ENCODE measurements at regions not wholly inside any gene's neighbourhood (a gene's known extent, or its start where the extent isn't known, plus 50 kb on each side); places are given as distances from the start of the nearest gene placed in this dataset.

DNA sequence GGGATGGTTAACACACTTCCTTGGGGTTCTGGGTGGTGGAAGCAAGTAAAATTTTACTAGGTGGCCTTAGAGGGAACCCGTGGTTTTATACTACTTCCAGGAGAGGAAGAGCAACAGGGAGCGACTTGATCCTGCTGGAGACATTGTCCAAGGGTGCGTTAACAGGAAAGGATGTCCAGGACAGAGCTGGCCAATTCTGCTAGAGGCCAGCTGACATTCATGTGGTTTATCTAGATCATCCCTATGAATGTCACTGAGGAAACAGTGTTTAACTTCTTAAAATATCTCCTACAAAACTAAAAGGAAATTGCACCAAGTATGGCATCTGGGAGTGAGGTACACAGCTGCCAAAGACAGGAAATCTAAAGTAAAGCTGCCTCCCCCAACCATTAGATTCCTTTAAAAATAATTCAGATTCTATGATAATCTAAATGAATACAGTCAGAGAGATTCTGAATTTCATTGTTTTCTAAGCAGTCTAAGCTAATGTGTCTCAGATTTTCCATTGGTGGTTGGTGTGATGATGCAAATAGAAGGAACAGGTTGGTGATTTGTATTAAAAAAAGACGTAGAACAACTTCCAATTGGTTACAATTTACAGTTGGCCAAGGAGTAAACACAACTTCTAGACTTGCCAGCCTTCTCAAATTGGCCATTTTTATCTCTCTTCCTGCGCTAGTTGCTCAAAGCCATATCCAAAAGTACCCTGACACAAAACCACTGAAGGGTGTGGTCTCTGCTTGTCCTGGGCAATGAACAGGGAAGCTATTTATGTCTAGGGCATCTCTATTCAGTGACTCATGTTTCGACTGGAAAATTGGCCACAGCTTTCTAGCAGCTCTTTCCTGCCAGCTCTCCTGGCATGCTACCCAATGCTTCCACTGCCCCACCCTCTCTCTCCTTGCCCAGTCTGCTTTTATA is 574.7 kb upstream of the MEF2C start:
- no peak for DNase-seq (ENCODE audit: low spot score)

DNA sequence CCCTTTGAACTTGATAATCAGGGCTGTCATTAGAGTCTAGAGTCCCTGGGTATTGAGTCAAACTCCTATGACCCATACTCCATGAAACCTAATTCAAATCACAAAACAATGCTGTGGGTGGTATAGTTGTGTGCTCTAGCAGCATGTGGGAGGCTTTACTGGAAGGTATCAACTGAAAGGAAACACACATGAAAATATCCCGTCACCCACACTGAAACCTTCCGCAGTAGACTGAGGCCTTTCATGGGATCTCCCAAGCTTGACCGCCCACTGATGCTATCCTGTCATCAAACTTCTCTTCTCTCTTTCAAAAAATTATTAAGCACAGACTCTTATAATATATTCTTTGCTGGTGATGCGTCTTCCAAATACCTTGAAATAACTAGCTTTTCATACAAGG is 569.1 kb upstream of the MEF2C start:
- no peak for DNase-seq (ENCODE audit: low spot score)

DNA sequence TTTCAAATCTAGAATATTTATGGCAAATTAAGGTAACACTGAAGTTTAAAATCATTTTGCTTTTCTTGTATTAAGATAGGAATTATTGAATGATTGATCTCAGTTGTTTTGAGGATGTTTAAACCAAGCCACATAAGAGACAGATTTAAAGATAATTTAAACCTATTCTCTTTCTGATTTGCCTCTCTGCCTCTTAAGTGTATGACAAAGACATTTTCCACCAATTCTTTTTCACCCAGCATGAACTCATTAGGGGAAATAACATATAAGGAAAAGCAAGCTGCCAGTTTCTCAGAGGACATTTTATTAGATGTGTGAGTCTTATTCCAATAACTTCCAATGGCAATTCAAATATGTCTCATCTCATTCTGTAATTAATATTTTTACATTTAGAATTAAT is 568.3 kb upstream of the MEF2C start:
- no peak for DNase-seq (ENCODE audit: low spot score)

DNA sequence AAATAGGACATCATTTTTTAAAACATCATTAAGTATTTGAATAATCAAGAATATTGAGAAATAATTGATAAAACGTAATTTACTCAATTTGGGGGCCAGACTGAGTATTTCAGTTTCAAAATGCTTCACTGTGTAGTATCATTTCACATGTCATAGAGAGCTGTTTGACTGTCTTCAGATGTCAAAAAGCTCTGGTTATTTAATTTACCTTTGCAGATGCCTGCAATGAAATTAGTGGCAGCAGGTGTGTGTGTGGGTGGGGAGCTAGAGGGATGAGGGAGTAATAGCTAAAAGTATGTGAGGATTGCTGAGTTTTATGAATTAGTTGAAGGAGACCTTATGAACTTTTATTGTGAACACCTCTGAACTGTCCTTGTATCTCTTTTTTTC is 567.2 kb upstream of the MEF2C start:
- DNase-seq (ENCODE audit: low spot score), result no peak

DNA sequence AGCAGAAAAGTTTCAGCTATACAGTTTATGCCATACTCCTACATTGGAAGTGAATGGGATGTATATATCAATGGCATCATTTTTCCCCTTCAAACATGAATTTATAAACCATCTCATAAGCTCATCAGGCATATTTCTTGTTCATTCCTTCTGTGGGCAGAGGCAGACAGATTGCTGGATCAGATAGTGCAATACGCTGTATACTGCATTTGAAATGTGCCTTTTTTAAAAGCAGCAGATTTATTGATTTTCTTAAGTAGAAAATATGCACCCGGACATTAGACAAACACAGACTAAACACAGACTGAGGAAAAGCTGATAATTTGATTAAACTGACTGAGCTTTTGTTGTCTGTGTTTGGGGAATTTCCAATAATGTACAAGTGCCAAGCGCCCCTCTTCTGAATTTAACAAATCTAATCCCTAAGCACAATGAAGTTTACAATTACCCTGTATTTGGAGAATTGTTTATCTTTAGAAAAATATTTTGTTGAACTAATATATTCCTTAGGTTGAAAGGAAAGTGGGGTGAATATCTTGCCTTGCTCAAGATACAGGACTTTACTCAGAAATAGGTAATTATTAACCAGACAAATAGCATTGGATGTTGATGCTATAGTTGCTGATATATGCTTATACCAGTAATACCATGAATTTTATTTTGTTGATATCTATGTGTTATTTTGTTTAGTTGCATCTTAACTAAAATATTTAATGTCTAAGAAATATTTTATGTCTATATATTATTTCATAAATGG is 566.6 kb upstream of the MEF2C start:
- no peak for DNase-seq (ENCODE audit: low spot score)

DNA sequence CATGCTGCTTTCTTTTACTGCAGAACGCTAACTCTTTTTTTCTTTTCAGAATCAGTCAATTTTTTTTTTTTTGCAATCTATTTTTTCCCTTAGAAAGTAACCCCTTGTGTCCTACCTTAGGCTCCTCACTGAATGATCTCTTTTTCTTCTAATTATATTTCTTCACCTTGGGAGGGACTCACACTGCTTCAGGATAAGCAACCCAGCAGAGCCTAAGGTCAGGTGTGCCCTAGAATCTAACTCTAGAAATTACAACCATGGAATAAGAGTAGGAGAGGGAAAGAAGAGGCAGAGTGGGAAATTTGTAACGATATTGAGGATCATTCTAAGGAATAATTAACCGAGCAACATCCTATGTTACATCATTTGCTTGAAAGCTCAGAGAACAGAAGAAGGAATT is 564.0 kb upstream of the MEF2C start:
- no peak for DNase-seq (ENCODE audit: low spot score)

DNA sequence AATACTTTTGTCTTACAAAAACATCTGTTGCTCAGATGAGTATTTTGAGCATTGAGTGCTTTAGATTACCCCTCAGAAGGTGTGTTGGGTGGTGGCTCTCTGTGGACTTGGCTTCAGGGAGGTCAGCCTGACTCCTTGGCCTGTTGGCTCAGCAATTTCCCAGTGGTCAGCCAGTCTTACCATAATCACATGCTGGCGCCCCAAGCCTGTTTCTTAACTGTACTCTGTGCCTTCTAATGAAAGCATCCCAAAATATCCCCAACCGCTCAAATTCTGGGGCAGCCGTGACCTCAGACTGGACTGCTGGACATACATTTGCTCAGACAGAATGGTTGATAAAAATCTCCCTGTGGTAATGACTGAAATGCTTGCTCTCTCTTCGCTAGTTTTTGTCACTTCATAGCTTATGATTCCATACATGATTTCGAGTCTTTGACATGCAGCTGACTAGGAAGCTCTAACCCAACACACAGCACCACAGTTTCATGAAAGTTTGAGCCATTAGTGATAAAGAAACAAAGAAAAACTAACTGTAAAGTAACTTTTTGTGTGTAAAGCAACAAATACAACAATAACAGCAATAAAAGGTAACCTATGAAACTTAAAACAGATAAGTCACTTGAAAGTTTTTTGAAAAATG is 562.2 kb upstream of the MEF2C start:
- DNase-seq (ENCODE audit: low spot score), result no peak

DNA sequence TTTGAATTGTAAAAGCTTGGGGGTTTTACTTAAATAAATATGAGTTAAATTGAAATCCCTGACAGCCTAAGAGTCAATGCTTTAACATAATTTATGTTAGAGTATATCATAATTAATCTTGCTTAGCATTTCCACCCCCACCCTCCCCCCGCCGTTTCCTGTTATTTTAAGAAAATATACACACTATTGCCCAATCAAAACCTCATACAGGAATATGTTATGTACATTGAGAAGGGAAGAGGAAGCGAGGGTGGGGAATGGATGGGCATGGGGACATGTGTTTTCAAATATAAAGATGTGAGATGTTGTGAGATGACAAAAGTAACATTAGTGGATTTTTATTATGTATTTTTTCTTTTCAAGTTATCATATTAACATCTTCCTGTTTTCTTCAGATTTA is 561.1 kb upstream of the MEF2C start:
- no peak for DNase-seq (ENCODE audit: low spot score)

DNA sequence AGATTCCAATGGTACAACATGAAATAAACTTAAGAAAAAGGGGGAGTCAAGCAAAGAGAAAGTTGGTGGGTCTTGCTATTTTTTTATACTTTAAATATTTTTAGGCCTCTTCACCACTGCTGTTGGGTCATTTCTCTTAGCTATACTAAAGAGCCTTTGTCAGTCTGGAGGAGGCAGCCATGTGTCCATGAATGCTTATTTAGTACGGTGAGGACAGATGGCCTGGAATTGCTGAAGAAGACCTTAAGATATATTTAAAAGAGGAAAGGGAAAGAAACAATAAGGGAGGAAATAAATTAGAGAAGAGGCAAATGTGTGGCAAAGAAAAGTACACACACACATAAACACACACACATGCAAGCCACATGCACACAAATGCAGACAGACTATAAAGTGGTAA is 560.5 kb upstream of the MEF2C start:
- no peak for DNase-seq (ENCODE audit: low spot score)

DNA sequence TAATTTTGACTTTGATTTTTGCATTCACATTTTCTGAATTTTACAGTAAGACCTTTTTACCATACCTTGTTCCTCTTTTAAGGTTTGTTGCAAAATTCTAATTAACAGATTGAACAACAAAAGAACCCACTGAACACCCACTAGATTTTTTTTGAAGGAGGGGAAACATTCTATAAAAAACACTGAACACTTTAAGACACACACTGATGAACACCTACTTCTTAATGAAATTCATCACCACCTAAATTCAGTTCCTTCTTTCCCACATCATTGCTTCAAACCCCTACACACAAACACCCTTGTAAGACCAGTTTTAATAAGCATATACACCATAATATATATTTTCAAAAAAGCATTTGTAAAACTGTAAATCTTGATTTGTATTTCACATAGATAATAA is 559.0 kb upstream of the MEF2C start:
- DNase-seq (ENCODE audit: low spot score), result no peak

DNA sequence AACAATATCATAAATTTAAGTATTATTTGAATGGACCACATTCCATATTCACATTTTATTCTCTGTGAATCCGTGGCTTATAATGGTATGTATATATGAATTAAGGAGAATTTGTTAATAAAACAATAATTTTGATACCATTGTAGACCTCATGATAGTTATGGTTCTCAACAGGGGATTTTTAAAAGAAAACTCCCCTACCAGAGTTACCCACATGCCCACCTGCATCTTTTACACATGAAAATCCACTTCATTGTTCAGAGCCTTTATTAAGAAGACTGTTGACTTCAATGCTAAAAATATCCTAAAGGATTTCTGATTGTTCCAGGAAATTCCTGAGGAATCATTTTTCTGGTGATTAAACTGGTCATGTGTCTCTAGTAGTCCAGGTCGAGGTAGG is 557.7 kb upstream of the MEF2C start:
- no peak for DNase-seq (ENCODE audit: low spot score)

DNA sequence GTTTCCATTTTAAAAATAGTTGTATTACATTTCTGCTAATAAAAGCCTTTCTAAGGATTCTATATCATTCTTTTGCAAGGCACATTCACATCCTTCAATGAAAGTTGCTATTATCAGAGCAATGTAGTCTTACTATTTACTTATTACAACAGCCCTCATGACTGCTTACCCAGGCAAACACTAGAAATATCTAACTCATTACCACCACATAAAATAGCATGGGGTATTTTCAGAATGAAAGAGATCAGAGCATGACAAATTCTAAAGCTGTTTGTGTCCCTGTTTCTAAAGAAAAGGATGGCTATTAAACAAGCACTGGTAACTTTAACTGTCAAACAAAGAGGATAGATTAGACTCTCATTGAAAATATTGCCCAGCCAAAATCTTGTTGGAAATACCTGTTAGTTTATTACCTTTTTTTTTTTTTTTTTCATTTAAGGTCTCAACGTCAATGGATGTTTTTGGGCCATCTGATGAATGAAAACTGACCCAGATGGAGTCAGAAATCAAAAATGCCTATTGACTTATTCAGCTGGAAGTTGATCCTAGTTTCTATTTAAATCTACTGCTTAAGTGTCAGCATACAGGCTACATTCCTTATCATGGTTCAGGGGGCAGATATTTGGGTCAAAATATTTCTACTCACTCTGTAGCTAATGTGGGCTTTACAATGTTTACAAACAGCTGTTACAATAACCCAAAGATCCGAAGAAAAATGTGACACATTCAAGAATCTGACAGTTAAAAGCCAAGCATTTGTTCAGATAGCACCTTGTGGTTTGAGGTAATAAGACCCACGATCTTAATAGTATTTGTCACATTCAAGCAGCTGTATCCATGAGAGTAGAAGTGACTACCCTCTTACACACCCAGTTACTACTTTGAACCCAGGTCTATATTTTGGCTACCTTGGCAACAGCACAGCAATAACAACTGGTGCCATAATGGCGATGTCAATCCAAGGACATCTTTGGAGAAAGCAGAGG is 554.8 kb upstream of the MEF2C start:
- no peak for DNase-seq (ENCODE audit: low spot score)

DNA sequence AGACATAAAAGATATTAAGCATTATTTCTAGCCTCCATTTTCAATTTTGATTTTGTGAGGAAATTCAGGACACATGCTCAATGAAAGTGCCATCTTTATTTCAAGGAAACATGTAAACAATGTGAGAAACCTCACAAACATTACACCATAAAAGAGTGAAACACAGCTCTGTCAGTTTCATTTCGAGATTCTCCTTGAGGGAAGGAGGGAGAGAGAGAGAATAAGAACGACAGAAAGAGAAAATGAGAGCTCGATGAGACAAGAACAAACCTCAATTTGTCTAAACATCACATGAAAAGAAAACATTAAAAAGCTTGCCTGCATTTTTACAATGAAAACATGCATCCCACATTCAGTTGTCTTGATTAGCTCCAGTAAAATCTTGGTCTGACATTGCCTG is 553.5 kb upstream of the MEF2C start:
- no peak for DNase-seq (ENCODE audit: low spot score)

DNA sequence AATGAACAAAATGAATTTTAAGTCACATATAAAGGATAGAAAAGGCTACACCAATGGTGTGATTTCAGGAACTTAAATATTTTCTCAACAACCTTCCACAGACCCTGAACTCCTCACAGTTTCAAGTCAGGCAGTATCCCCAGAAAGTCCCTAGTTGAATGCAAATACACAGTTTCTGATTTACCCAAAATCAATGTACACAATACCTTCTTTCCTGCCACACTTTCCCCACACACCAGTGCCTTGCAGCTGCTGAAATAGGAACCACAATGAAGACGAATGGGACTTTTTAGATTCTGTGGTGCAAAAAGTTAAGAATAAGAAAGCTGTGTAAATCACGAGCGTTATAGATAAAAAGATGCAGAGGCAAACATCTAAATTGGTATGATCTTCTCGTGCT is 552.4 kb upstream of the MEF2C start:
- no peak for DNase-seq (ENCODE audit: low spot score)

DNA sequence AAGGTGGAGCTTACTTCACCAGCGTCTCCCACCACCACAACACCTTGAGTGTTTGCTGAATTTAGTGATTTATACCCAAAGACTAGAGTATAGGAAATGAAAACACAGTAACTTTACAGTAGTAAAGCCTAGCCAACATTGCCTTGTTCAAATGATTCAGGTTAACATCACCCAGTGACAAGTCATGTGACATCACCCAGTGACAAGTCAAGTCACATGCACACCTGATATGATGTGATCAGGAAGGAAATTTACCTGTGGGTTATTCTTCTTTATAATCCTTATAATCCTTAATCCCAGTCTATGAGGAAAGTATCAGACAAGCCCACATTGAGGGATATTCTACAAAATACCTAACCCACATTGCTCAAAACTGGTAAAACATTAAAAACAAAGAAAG is 545.6 kb upstream of the MEF2C start:
- no peak for DNase-seq (ENCODE audit: low spot score)

DNA sequence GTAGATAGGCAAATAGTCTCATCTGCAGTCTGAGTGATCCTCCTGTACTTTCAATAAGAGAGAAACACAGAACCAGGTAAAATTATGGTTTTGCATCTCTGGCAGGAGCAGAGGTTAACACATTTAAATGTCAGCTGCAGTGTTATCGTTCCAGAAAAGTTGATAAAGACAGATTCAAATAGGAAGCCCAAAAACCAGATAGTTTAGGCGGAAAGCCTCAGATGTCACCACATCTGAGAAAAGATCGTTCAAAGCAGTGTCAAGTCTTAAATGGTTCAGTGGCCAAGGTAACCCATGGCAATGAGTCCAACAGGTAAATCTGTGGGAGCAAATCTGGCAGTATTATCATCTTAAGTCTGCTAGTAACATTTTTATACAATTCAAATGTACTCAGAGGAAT is 542.1 kb upstream of the MEF2C start:
- DNase-seq (ENCODE audit: low spot score), result no peak

DNA sequence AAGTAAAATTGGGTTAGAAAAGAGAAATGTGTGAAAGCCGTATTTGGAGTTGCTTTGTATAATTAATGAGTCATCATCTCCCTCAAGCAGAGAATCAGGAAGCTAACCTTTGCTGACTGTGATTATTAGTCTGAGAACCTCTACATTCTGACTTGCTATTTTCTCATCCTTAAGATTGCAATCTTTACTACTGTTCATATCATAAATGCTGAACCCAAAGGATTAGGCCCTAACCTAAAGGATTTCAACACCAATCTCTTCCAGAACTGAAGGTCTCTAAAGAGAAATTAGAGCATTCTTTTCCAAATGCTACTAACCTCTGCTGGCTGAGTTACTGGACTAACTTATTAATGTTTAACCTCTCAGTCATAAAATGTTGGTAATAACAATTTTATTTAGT is 538.1 kb upstream of the MEF2C start:
- DNase-seq (ENCODE audit: low spot score), result no peak

DNA sequence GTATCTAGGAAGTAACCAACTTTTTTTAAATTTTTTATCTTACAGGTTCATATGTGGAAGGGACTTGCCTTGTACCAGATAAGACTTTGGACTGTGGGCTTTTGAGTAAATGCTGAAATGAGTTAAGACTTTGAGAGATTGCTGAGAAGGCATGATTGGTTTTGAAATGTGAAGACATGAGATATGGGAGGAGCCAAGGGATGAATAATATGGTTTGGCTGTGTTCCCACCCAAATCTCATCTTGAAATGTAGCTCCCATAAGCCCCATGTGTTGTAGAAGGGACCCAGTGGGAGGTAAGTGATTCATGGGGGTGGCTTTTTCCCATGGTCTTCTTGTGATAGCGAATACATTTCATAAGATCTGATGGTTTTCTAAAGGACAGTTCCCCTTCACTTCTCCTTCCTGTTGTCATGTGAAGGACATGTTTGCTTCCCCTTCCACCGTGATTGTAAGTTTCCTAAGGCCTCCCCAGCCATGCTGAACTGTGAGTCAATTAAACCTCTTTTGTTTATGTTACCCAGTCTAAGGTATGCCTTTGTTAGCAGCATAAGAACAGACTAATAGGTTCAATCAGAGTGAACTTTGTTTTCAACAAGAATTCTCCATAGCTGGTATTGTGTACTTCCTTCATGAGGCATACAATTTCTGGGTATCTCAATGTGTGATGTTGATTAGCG is 535.6 kb upstream of the MEF2C start:
- DNase-seq (ENCODE audit: low spot score), result no peak

DNA sequence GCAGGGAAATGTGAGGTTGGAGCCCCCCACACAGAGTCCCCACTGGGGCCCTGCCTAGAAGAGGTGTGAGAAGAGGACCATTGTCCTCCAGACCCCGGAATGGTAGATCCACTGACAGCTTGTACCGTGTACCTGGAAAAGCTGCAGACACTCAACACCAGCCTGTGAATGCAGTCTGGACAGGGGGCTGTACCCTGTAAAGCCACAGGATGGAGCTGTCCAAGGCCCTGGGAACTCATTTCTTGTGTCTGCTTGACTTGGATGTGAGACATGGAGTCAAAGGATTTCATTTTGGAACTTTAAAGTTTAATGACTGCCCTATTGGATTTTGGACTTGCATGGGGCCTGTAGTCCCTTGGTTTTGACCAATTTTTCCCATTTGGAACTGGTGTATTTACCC is 535.0 kb upstream of the MEF2C start:
- DNase-seq (ENCODE audit: low spot score), result no peak

DNA sequence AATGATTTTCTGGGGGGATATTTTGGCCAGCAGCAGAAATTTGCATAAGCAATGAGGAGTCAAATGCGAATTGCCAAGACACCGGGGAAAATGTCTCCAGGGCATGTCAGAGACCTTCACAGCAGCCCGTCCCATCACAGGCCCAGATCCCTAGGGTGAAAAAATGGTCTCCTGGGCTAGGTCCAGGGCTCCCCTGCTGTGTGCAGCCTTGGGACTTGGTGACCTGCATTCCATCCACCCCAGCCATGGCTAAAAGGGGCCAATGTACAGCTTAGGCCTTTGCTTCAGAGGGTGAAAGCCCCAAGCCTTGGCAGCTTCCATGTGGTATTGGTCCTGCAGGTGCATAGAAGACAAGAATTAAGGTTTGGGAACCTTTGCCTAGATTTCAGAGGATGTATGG is 534.5 kb upstream of the MEF2C start:
- no peak for DNase-seq (ENCODE audit: low spot score)

DNA sequence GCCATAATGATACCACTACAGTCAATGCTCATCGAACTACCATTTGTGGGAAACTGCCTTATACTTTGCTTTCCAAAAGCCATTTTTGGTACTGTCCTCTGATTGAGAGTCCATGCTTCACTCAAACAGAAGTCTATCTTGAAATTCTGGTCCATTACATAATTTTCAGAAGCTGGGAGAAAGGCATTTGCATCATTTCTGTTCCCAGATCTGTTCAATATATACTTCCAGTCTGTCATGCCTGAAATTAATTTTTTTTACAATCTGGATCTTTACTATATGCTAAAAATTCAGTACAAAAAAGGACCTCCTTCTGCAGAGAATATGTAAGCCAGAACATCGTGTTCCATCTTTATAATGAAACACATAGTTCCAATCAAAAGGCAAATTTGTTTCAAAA is 528.9 kb upstream of the MEF2C start:
- DNase-seq (ENCODE audit: low spot score), result no peak

All from hematopoietic multipotent progenitor cell treated with erythropoietin and hydrocortisone succinate and interleukin-3 and kit ligand, for 17 days (in vitro differentiated cells).